ENCODE measurements at regions not wholly inside any gene's neighbourhood (a gene's known extent, or its start where the extent isn't known, plus 50 kb on each side); places are given as distances from the start of the nearest gene placed in this dataset.

DNA sequence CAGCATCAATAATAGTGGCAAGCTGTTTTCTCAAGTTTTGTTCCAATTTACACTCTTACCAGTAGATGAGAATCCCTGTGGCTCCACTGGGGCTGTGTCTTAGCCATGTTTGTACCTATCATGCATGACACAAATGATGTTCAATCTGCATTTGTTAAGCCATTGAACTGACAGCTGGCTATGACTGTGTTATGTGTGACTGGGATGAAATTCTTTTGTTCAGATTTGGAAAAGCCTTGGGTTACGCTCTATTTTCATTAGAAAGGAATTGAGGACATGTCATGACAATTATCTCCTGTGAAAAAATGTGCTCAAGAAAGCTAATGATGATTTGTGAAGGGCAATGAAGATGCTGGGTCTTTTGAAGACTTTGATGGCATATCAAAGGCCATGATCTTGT is 201.8 kb upstream of the LARGE1 start:
- no peaks in the 10 kb centered on the region for H3K4me1 Mint-ChIP-seq (ENCODE audit: low read depth)
- no peaks in the 10 kb centered on the region for H3K27me3 Mint-ChIP-seq (ENCODE audit: low read depth)

DNA sequence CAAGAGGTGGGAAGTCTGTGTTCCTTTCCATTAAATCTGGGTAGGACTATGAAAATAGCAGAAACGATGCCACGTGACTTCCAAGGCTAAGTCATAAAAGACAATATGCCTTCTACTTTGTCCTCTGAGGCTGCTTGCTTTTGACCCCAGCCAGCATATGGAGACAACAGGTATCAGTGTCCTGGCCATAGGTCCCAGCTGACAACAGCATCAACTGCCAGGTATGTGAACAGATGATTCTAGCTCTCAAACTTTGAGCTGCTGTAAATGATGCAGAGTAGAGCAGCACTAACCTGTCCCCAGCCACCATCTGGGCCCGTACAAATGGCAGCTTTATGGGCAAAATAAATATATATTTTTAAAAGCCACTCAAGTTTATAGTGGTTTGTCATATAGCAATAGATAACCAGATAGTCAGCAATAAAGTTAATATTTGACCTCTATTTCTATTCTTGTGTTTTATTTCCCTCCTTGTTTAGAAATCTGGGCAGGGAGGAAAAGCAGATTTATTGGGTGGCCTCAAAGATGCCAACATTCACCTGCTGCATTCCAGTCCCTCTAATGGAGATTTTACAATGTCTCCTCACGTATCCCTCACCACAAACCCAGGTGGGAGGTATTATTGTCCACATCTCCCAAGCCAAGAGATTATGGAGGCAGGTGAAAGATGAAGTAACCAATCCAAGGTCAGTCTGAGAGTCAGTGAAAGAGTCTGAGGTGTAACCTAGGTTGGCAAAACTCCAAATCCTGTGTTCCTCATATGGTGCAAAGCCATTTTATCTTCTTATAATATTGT is 209.6 kb upstream of the LARGE1 start:
- H3K4me1 Mint-ChIP-seq (ENCODE audit: low read depth): no peaks in the 10 kb centered on the region
- H3K9me3 Mint-ChIP-seq (ENCODE audit: low read depth): peaks cover 2% of the 10 kb centered on the region
- H3K4me3 Mint-ChIP-seq (ENCODE audit: unreplicated experiment): no peak overlapping the region
- TF ChIP-seq, protein P1, sequence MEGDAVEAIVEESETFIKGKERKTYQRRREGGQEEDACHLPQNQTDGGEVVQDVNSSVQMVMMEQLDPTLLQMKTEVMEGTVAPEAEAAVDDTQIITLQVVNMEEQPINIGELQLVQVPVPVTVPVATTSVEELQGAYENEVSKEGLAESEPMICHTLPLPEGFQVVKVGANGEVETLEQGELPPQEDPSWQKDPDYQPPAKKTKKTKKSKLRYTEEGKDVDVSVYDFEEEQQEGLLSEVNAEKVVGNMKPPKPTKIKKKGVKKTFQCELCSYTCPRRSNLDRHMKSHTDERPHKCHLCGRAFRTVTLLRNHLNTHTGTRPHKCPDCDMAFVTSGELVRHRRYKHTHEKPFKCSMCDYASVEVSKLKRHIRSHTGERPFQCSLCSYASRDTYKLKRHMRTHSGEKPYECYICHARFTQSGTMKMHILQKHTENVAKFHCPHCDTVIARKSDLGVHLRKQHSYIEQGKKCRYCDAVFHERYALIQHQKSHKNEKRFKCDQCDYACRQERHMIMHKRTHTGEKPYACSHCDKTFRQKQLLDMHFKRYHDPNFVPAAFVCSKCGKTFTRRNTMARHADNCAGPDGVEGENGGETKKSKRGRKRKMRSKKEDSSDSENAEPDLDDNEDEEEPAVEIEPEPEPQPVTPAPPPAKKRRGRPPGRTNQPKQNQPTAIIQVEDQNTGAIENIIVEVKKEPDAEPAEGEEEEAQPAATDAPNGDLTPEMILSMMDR (IDR thresholded peaks at IDR 0.05): no peak
- H3K27me3 Mint-ChIP-seq (ENCODE audit: low read depth): no peaks in the 10 kb centered on the region
- no peaks in the 10 kb centered on the region for H3K36me3 Mint-ChIP-seq (ENCODE audit: low read depth)
- no peak overlapping the region for H3K27ac Mint-ChIP-seq (ENCODE audit: unreplicated experiment)
- DNase-seq (ENCODE audit: low spot score): no peak

More for the DNA sequence above, 201.8 kb upstream of the LARGE1 start:
- Mint-ChIP-seq H3K27ac (ENCODE audit: unreplicated experiment) (no peak overlapping the region), H3K36me3 (ENCODE audit: low read depth) (no peaks in the 10 kb centered on the region), H3K4me3 (ENCODE audit: unreplicated experiment) (no peak overlapping the region), H3K9me3 (ENCODE audit: low read depth) (peaks cover 5% of the 10 kb centered on the region)
- DNase-seq (ENCODE audit: low spot score): no peak
- TF ChIP-seq, protein P1 (IDR thresholded peaks at IDR 0.05): no peak

DNA sequence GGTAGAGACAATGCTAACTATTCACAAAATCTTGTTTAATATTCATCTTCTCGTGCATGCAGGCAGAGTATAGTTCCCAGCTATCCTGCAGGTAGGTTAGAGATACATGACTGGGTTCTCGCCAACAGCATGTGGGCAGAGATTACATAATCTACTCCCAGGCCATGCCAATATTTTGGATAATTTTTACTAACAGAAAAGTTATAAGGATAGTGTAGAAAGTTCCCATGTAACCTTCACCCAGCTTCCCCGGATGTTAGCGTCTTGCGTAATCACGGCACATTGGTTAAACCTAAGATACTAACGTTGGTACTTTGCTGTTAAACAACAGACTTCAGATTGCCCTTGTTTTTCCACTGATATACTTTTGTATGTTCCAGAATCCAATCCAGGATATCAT is 215.5 kb upstream of the LARGE1 start:
- TF ChIP-seq, protein P1 (IDR thresholded peaks at IDR 0.05): no peak
- H3K4me1 Mint-ChIP-seq (ENCODE audit: low read depth): no peaks in the 10 kb centered on the region
- no peaks in the 10 kb centered on the region for H3K27me3 Mint-ChIP-seq (ENCODE audit: low read depth)
- H3K36me3 Mint-ChIP-seq (ENCODE audit: low read depth): no peaks in the 10 kb centered on the region
- no peak for DNase-seq (ENCODE audit: low spot score)
- peaks cover 6% of the 10 kb centered on the region for H3K9me3 Mint-ChIP-seq (ENCODE audit: low read depth)
- H3K27ac Mint-ChIP-seq (ENCODE audit: unreplicated experiment): no peak overlapping the region
- H3K4me3 Mint-ChIP-seq (ENCODE audit: unreplicated experiment): no peak overlapping the region

DNA sequence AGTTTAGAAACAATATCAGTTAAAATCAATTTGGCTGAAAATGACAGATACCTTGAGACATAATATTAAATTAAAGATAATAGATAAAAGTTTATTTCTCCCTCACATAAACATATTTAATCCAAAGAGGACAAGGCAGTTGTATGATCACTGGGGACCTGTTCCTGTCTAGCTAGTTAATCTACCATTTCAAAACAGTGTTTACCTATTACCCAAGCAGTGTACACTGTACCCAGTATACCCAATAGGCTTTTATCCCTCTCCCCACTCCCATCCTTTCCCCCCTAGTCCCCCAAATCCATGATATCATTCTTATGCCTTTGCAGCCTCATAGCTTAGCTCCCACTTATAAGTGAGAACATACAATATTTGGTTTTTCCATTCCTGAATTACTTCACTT is 229.7 kb upstream of the LARGE1 start:
- no peak overlapping the region for H3K4me3 Mint-ChIP-seq (ENCODE audit: unreplicated experiment)
- H3K4me1 Mint-ChIP-seq (ENCODE audit: low read depth): no peaks in the 10 kb centered on the region
- TF ChIP-seq, protein P1 (IDR thresholded peaks at IDR 0.05): no peak
- no peak overlapping the region for H3K27ac Mint-ChIP-seq (ENCODE audit: unreplicated experiment)
- DNase-seq (ENCODE audit: low spot score): no peak
- H3K27me3 Mint-ChIP-seq (ENCODE audit: low read depth): no peaks in the 10 kb centered on the region
- H3K36me3 Mint-ChIP-seq (ENCODE audit: low read depth): peaks cover 1% of the 10 kb centered on the region
- peaks cover 32% of the 10 kb centered on the region for H3K9me3 Mint-ChIP-seq (ENCODE audit: low read depth)

DNA sequence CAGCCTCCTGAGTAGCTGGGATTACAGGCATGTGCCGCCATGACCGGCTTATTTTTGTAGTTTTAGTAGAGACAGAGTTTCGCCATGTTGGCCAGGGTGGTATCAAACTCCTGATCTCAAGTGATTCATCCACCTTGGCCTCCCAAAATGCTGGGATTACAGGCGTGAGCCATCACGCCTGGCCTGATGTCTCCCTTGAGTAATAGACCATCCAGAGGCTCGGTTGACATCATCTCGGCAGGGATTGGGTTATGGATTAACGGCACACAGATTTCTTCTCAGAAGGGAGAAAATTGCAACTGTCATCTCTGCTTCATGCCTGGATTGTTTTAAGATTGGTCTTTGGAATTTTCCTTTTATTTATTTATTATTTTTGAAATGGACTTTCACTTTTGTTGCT is 239.2 kb upstream of the LARGE1 start:
- DNase-seq (ENCODE audit: low spot score): no peak
- TF ChIP-seq, protein P1 (IDR thresholded peaks at IDR 0.05): no peak
- H3K9me3 Mint-ChIP-seq (ENCODE audit: low read depth): peaks cover 8% of the 10 kb centered on the region
- H3K36me3 Mint-ChIP-seq (ENCODE audit: low read depth): no peaks in the 10 kb centered on the region
- no peak overlapping the region for H3K4me3 Mint-ChIP-seq (ENCODE audit: unreplicated experiment)
- no peak overlapping the region for H3K27ac Mint-ChIP-seq (ENCODE audit: unreplicated experiment)
- no peaks in the 10 kb centered on the region for H3K4me1 Mint-ChIP-seq (ENCODE audit: low read depth)
- H3K27me3 Mint-ChIP-seq (ENCODE audit: low read depth): peaks cover 4% of the 10 kb centered on the region
